Astrocyte (in vitro differentiated cells and primary cell): ENCODE measurements at regions not wholly inside any gene's neighbourhood (a gene's known extent, or its start where the extent isn't known, plus 50 kb on each side); places are given as distances from the start of the nearest gene placed in this dataset.

Experiments
- DNase-seq: peaks from one replicate; pipeline ENCODE4 v3.0.0-alpha.2; 2010; ENCODE audit warnings: low read depth
- FAIRE-seq: peaks from 2 replicates; lab custom pipeline; 2011; peaks lifted over from hg19 to GRCh38; lab: Jason Lieb, UNC
- H2AFZ ChIP-seq: 2 replicates; pipeline ENCODE4 v1.6.0; 2012; ENCODE audit warnings: low read depth, low read length, inconsistent platforms
- H3K27ac ChIP-seq: 2 replicates; pipeline ENCODE4 v1.5.1; 2011; ENCODE audit warnings: low read depth, low read length, inconsistent platforms
- H3K27me3 ChIP-seq: 2 replicates; pipeline ENCODE4 v1.6.0; 2011; ENCODE audit warnings: low read length, inconsistent platforms; ENCODE audit not compliant: insufficient read depth
- H3K36me3 ChIP-seq: 2 replicates; pipeline ENCODE4 v1.5.1; 2011; ENCODE audit warnings: low read length, inconsistent platforms; ENCODE audit not compliant: insufficient read depth
- H3K4me1 ChIP-seq: 2 replicates; pipeline ENCODE4 v1.5.1; 2011; ENCODE audit warnings: low read length, inconsistent platforms; ENCODE audit not compliant: insufficient read depth
- H3K4me2 ChIP-seq: 2 replicates; pipeline ENCODE4 v1.6.0; 2012; ENCODE audit warnings: low read length, inconsistent platforms
- H3K4me3 ChIP-seq: 2 replicates; pipeline ENCODE4 v1.5.1; 2011; ENCODE audit warnings: low read depth, mild to moderate bottlenecking, low read length, inconsistent platforms; ENCODE audit not compliant: insufficient read depth
- H3K79me2 ChIP-seq: 2 replicates; pipeline ENCODE4 v1.6.0; 2012; ENCODE audit warnings: mild to moderate bottlenecking, low read length, inconsistent platforms; ENCODE audit not compliant: insufficient read depth
- H3K9ac ChIP-seq: 2 replicates; pipeline ENCODE4 v1.6.0; 2012; ENCODE audit warnings: mild to moderate bottlenecking, low read length, inconsistent platforms
- H3K9me3 ChIP-seq: 2 replicates; pipeline ENCODE4 v1.5.1; 2012; ENCODE audit warnings: low read depth, mild to moderate bottlenecking, low read length, inconsistent platforms; ENCODE audit not compliant: insufficient read depth
- H4K20me1 ChIP-seq: 2 replicates; pipeline ENCODE4 v1.6.0; 2012; ENCODE audit warnings: low read length, inconsistent platforms; ENCODE audit not compliant: insufficient read depth
- H3K27ac Mint-ChIP-seq: one replicate; pipeline ENCODE4 v1.8.0; 2021; ENCODE audit warnings: mild to moderate bottlenecking, mixed read lengths; ENCODE audit not compliant: unreplicated experiment
- H3K27me3 Mint-ChIP-seq: one replicate; pipeline ENCODE4 v1.8.0; 2021; ENCODE audit warnings: low read depth, mixed read lengths; ENCODE audit not compliant: unreplicated experiment
- H3K36me3 Mint-ChIP-seq: one replicate; pipeline ENCODE4 v1.8.0; 2021; ENCODE audit warnings: low read depth, mixed read lengths; ENCODE audit not compliant: unreplicated experiment
- H3K4me1 Mint-ChIP-seq: one replicate; pipeline ENCODE4 v1.8.0; 2021; ENCODE audit warnings: low read depth, mixed read lengths; ENCODE audit not compliant: unreplicated experiment
- H3K4me3 Mint-ChIP-seq: one replicate; pipeline ENCODE4 v1.8.0; 2021; ENCODE audit warnings: mild to moderate bottlenecking, moderate library complexity, mixed read lengths; ENCODE audit not compliant: unreplicated experiment
- H3K9me3 Mint-ChIP-seq: one replicate; pipeline ENCODE4 v1.8.0; 2021; ENCODE audit warnings: mild to moderate bottlenecking, mixed read lengths; ENCODE audit not compliant: unreplicated experiment
- CTCF ChIP-seq: IDR thresholded peaks from 2 replicates; pipeline ENCODE4 v1.5.1; 2011; ENCODE audit warnings: low read depth, mild to moderate bottlenecking, inconsistent platforms, low read length, moderate library complexity; ENCODE audit not compliant: insufficient read depth
- EZH2 ChIP-seq: IDR thresholded peaks from 2 replicates; pipeline ENCODE4 v1.6.1; 2012; ENCODE audit warnings: mild to moderate bottlenecking, low read length, inconsistent platforms; ENCODE audit not compliant: insufficient read depth

GRCh38 chr15:87620393-87620792 is 636.1 kb downstream of the NTRK3 start:
- H3K27ac ChIP-seq, result no peak overlapping the region
- no peak overlapping the region for H3K27ac Mint-ChIP-seq
- no peak overlapping the region for H2AFZ ChIP-seq
- peaks cover 22% of the 10 kb centered on the region for H3K4me1 ChIP-seq
- no peak for TF ChIP-seq CTCF
- DNase-seq (no peak), FAIRE-seq (peak; percentile 34)
- peaks cover 23% of the 10 kb centered on the region for H3K4me1 Mint-ChIP-seq
- H3K4me3 ChIP-seq, result no peak overlapping the region
- H3K9ac ChIP-seq, result no peak overlapping the region
- no peaks in the 10 kb centered on the region for H3K36me3 Mint-ChIP-seq
- no peaks in the 10 kb centered on the region for H3K36me3 ChIP-seq
- H3K9me3 Mint-ChIP-seq, result no peaks in the 10 kb centered on the region
- no peaks in the 10 kb centered on the region for H4K20me1 ChIP-seq
- no peaks in the 10 kb centered on the region for H3K9me3 ChIP-seq
- no peak overlapping the region for H3K4me3 Mint-ChIP-seq
- no peaks in the 10 kb centered on the region for H3K27me3 Mint-ChIP-seq
- H3K4me2 ChIP-seq, result no peak overlapping the region
- no peaks in the 10 kb centered on the region for H3K79me2 ChIP-seq
- no peaks in the 10 kb centered on the region for H3K27me3 ChIP-seq

- H3K9ac ChIP-seq, result peak overlapping the region; percentile 62
- H2AFZ ChIP-seq, result peak overlapping the region; percentile 31
- Mint-ChIP-seq H3K27ac (peak overlapping the region; percentile 26), H3K36me3 (no peaks in the 10 kb centered on the region), H3K4me1 (peaks cover 23% of the 10 kb centered on the region), H3K9me3 (no peaks in the 10 kb centered on the region), H3K4me3 (no peak overlapping the region), H3K27me3 (peaks cover 3% of the 10 kb centered on the region)
- H3K4me1 ChIP-seq, result peaks cover 22% of the 10 kb centered on the region
- H3K27me3 ChIP-seq, result no peaks in the 10 kb centered on the region
- no peaks in the 10 kb centered on the region for H3K79me2 ChIP-seq
- no peaks in the 10 kb centered on the region for H4K20me1 ChIP-seq
- TF ChIP-seq CTCF, result no peak
- no peak for TF ChIP-seq EZH2
- H3K36me3 ChIP-seq, result no peaks in the 10 kb centered on the region
- peak overlapping the region; percentile 79 for H3K27ac ChIP-seq
- H3K4me2 ChIP-seq, result peak overlapping the region; percentile 72
- DNase-seq (peak; percentile 95), FAIRE-seq (no peak)
- no peak overlapping the region for H3K4me3 ChIP-seq
- H3K9me3 ChIP-seq, result no peaks in the 10 kb centered on the region
Measured at GRCh38 chr15:87619161-87619960, 637.2 kb downstream of the NTRK3 start.

GRCh38 chr15:87618203-87618725 is 638.3 kb downstream of the NTRK3 start:
- Histone ChIP-seq H3K9ac (peak overlapping the region; percentile 62), H3K79me2 (no peaks in the 10 kb centered on the region), H3K4me2 (peak overlapping the region; percentile 72), H3K27ac (peak overlapping the region; percentile 79), H3K4me1 (peaks cover 22% of the 10 kb centered on the region), H4K20me1 (no peaks in the 10 kb centered on the region), H3K27me3 (no peaks in the 10 kb centered on the region), H3K36me3 (no peaks in the 10 kb centered on the region), H2AFZ (no peak overlapping the region), H3K4me3 (no peak overlapping the region), H3K9me3 (no peaks in the 10 kb centered on the region)
- H3K27me3 Mint-ChIP-seq, result peaks cover 5% of the 10 kb centered on the region
- no peaks in the 10 kb centered on the region for H3K9me3 Mint-ChIP-seq
- no peak overlapping the region for H3K4me3 Mint-ChIP-seq
- H3K27ac Mint-ChIP-seq, result no peak overlapping the region
- H3K4me1 Mint-ChIP-seq, result peaks cover 23% of the 10 kb centered on the region
- TF ChIP-seq CTCF, result no peak
- no peaks in the 10 kb centered on the region for H3K36me3 Mint-ChIP-seq
- DNase-seq (peak; percentile 23), FAIRE-seq (no peak)
